ENCODE measurements at regions not wholly inside any gene's neighbourhood (a gene's known extent, or its start where the extent isn't known, plus 50 kb on each side); places are given as distances from the start of the nearest gene placed in this dataset.
"Not testable (repeated sequence)": the region's sequence is repeated elsewhere in the genome, so short reads cannot be mapped to it uniquely, and the experiment has no call there.

GRCh38 chr4:69017986-69018385 lies 66.4 kb upstream of the UGT2A3 start:
- not testable (repeated sequence) for TF ChIP-seq POLR2AphosphoS5 (IDR thresholded peaks at IDR 0.05; ENCODE audit: low read depth, low read length); SMC3 (IDR thresholded peaks at IDR 0.05; ENCODE audit: low read depth, low read length); USF1 (IDR thresholded peaks at IDR 0.05; ENCODE audit: borderline replicate concordance, low read depth); CTCF (IDR thresholded peaks at IDR 0.05); RFX5 (IDR thresholded peaks at IDR 0.05; ENCODE audit: low read length); YY1 (IDR thresholded peaks at IDR 0.05; ENCODE audit: low read depth); EZH2phosphoT487 (IDR thresholded peaks at IDR 0.05; ENCODE audit: borderline replicate concordance, low read depth); MAX (IDR thresholded peaks at IDR 0.05; ENCODE audit: low read depth); GABPA (IDR thresholded peaks at IDR 0.05; ENCODE audit: low read depth); TEAD4 (IDR thresholded peaks at IDR 0.05; ENCODE audit: borderline replicate concordance, insufficient read depth); RAD21 (IDR thresholded peaks at IDR 0.05; ENCODE audit: low read length)

All from SK-N-SH (cell line).